Myocyte (in vitro differentiated cells): ENCODE measurements at regions not wholly inside any gene's neighbourhood (a gene's known extent, or its start where the extent isn't known, plus 50 kb on each side); places are given as distances from the start of the nearest gene placed in this dataset.
"Not testable (repeated sequence)": the region's sequence is repeated elsewhere in the genome, so short reads cannot be mapped to it uniquely, and the experiment has no call there.

Experiments used
- DNase-seq: peaks from one replicate; pipeline ENCODE4 v3.0.0-alpha.2; 2012; ENCODE audit warnings: low read depth

GRCh38 chr4:177796841-177797240 is 354.6 kb upstream of the AGA start:
- no peak for DNase-seq

- DNase-seq = no peak
Measured at GRCh38 chr4:177798161-177798560, 355.9 kb upstream of the AGA start.

GRCh38 chr4:177802162-177802561 is 359.9 kb upstream of the AGA start:
- DNase-seq = no peak

GRCh38 chr4:177802661-177803060 is 360.4 kb upstream of the AGA start:
- DNase-seq = no peak

GRCh38 chr4:177803151-177803550 is 360.9 kb upstream of the AGA start:
- no peak for DNase-seq

GRCh38 chr4:177809791-177810190 is 367.6 kb upstream of the AGA start:
- no peak for DNase-seq

- DNase-seq = no peak
Measured at GRCh38 chr4:177810220-177810619, 368.0 kb upstream of the AGA start.

GRCh38 chr4:177818392-177818791 is 376.2 kb upstream of the AGA start:
- DNase-seq = not testable (repeated sequence)

GRCh38 chr4:177826973-177827372 is 384.7 kb upstream of the AGA start:
- no peak for DNase-seq

- DNase-seq = no peak
Measured at GRCh38 chr4:177841258-177841657, 399.0 kb upstream of the AGA start.

GRCh38 chr4:177853229-177853628 is 411.0 kb upstream of the AGA start:
- DNase-seq = no peak

GRCh38 chr4:177855507-177856197 is 413.4 kb upstream of the AGA start:
- no peak for DNase-seq

GRCh38 chr4:177860171-177860570 is 417.9 kb upstream of the AGA start:
- DNase-seq = no peak

GRCh38 chr4:177861551-177862094 is 419.4 kb upstream of the AGA start:
- no peak for DNase-seq

- DNase-seq = no peak
Measured at GRCh38 chr4:177862541-177863176, 420.4 kb upstream of the AGA start.

GRCh38 chr4:177879851-177880250 is 437.6 kb upstream of the AGA start:
- no peak for DNase-seq

GRCh38 chr4:177895136-177895535 is 452.9 kb upstream of the AGA start:
- DNase-seq = no peak

GRCh38 chr4:177901786-177902185 is 459.5 kb upstream of the AGA start:
- no peak for DNase-seq

GRCh38 chr4:177902386-177902785 is 460.1 kb upstream of the AGA start:
- DNase-seq = no peak

- DNase-seq = no peak
Measured at GRCh38 chr4:177907736-177908424, 465.6 kb upstream of the AGA start.

GRCh38 chr4:177921715-177922114 is 479.5 kb upstream of the AGA start:
- no peak for DNase-seq

- DNase-seq = no peak
Measured at GRCh38 chr4:177923888-177924287, 481.7 kb upstream of the AGA start.
